ENCODE measurements at regions not wholly inside any gene's neighbourhood (a gene's known extent, or its start where the extent isn't known, plus 50 kb on each side); places are given as distances from the start of the nearest gene placed in this dataset.

- DNase-seq (ENCODE audit: low read depth in 1 of 2, low spot score in 1 of 2) = no peak
Measured at GRCh38 chr4:181701894-181702293, 541.3 kb upstream of the TENM3 start.

GRCh38 chr4:181702864-181703495 is 540.2 kb upstream of the TENM3 start:
- no peak for DNase-seq (ENCODE audit: low read depth in 1 of 2, low spot score in 1 of 2)

- DNase-seq (ENCODE audit: low read depth in 1 of 2, low spot score in 1 of 2) = no peak
Measured at GRCh38 chr4:181710143-181710542, 533.1 kb upstream of the TENM3 start.

GRCh38 chr4:181711387-181711786 is 531.8 kb upstream of the TENM3 start:
- DNase-seq (ENCODE audit: low read depth in 1 of 2, low spot score in 1 of 2) = no peak

GRCh38 chr4:181728305-181728966 is 514.8 kb upstream of the TENM3 start:
- DNase-seq (ENCODE audit: low read depth in 1 of 2, low spot score in 1 of 2) = no peak

- DNase-seq (ENCODE audit: low read depth in 1 of 2, low spot score in 1 of 2) = no peak
Measured at GRCh38 chr4:181731900-181732299, 511.3 kb upstream of the TENM3 start.

GRCh38 chr4:181737744-181738143 is 505.5 kb upstream of the TENM3 start:
- no peak for DNase-seq (ENCODE audit: low read depth in 1 of 2, low spot score in 1 of 2)

GRCh38 chr4:181739031-181739430 is 504.2 kb upstream of the TENM3 start:
- no peak for DNase-seq (ENCODE audit: low read depth in 1 of 2, low spot score in 1 of 2)

GRCh38 chr4:181741513-181741912 is 501.7 kb upstream of the TENM3 start:
- no peak for DNase-seq (ENCODE audit: low read depth in 1 of 2, low spot score in 1 of 2)

- no peak for DNase-seq (ENCODE audit: low read depth in 1 of 2, low spot score in 1 of 2)
Measured at GRCh38 chr4:181745933-181746625, 497.1 kb upstream of the TENM3 start.

GRCh38 chr4:181748581-181748980 is 494.6 kb upstream of the TENM3 start:
- DNase-seq (ENCODE audit: low read depth in 1 of 2, low spot score in 1 of 2) = no peak

GRCh38 chr4:181752516-181752915 is 490.7 kb upstream of the TENM3 start:
- DNase-seq (ENCODE audit: low read depth in 1 of 2, low spot score in 1 of 2) = no peak

GRCh38 chr4:181753207-181753606 is 490.0 kb upstream of the TENM3 start:
- no peak for DNase-seq (ENCODE audit: low read depth in 1 of 2, low spot score in 1 of 2)

GRCh38 chr4:181755846-181756245 is 487.4 kb upstream of the TENM3 start:
- DNase-seq (ENCODE audit: low read depth in 1 of 2, low spot score in 1 of 2) = no peak

GRCh38 chr4:181756451-181757095 is 486.6 kb upstream of the TENM3 start:
- no peak for DNase-seq (ENCODE audit: low read depth in 1 of 2, low spot score in 1 of 2)

- DNase-seq (ENCODE audit: low read depth in 1 of 2, low spot score in 1 of 2) = no peak
Measured at GRCh38 chr4:181757098-181757497, 486.1 kb upstream of the TENM3 start.

GRCh38 chr4:181757910-181758660 is 485.1 kb upstream of the TENM3 start:
- no peak for DNase-seq (ENCODE audit: low read depth in 1 of 2, low spot score in 1 of 2)

- DNase-seq (ENCODE audit: low read depth in 1 of 2, low spot score in 1 of 2) = no peak
Measured at GRCh38 chr4:181760560-181760959, 482.6 kb upstream of the TENM3 start.

GRCh38 chr4:181761156-181761555 is 482.0 kb upstream of the TENM3 start:
- DNase-seq (ENCODE audit: low read depth in 1 of 2, low spot score in 1 of 2) = no peak

GRCh38 chr4:181766061-181766548 is 477.1 kb upstream of the TENM3 start:
- no peak for DNase-seq (ENCODE audit: low read depth in 1 of 2, low spot score in 1 of 2)

- no peak for DNase-seq (ENCODE audit: low read depth in 1 of 2, low spot score in 1 of 2)
Measured at GRCh38 chr4:181770971-181771370, 472.2 kb upstream of the TENM3 start.
